Glutamatergic neuron (in vitro differentiated cells): ENCODE measurements at regions not wholly inside any gene's neighbourhood (a gene's known extent, or its start where the extent isn't known, plus 50 kb on each side); places are given as distances from the start of the nearest gene placed in this dataset.

Experiments
- DNase-seq: peaks from one replicate; pipeline ENCODE4 v3.0.0; 2022
- H3K27ac Mint-ChIP-seq: one replicate; pipeline ENCODE4 v1.8.0; 2020; ENCODE audit warnings: mild to moderate bottlenecking, mixed read lengths, inconsistent platforms; ENCODE audit not compliant: unreplicated experiment
- H3K27me3 Mint-ChIP-seq: one replicate; pipeline ENCODE4 v1.8.0; 2020; ENCODE audit warnings: mild to moderate bottlenecking, moderate library complexity, mixed read lengths, inconsistent platforms; ENCODE audit not compliant: unreplicated experiment
- H3K36me3 Mint-ChIP-seq: one replicate; pipeline ENCODE4 v1.8.0; 2020; ENCODE audit warnings: mild to moderate bottlenecking, mixed read lengths, inconsistent platforms; ENCODE audit not compliant: unreplicated experiment
- H3K4me1 Mint-ChIP-seq: one replicate; pipeline ENCODE4 v1.8.0; 2020; ENCODE audit warnings: mild to moderate bottlenecking, low read depth, mixed read lengths, inconsistent platforms; ENCODE audit not compliant: unreplicated experiment
- H3K4me3 Mint-ChIP-seq: one replicate; pipeline ENCODE4 v1.8.0; 2020; ENCODE audit warnings: mild to moderate bottlenecking, mixed read lengths, inconsistent platforms; ENCODE audit not compliant: unreplicated experiment
- H3K9me3 Mint-ChIP-seq: one replicate; pipeline ENCODE4 v1.8.0; 2020; ENCODE audit warnings: mild to moderate bottlenecking, moderate library complexity, mixed read lengths, inconsistent platforms; ENCODE audit not compliant: unreplicated experiment
- CTCF ChIP-seq: fragments of 200-600 bp; sonication (generic); IDR thresholded peaks from one replicate; pipeline ENCODE4 v1.5.0; 2021; ENCODE audit not compliant: partially characterized antibody, unreplicated experiment

GRCh38 chr7:85356916-85357315 lies 170.1 kb upstream of the SEMA3D start:
- Mint-ChIP-seq H3K27me3 (no peaks in the 10 kb centered on the region), H3K4me1 (no peaks in the 10 kb centered on the region), H3K36me3 (no peaks in the 10 kb centered on the region), H3K27ac (no peak overlapping the region), H3K9me3 (no peaks in the 10 kb centered on the region), H3K4me3 (no peak overlapping the region)
- no peak for DNase-seq
- TF ChIP-seq CTCF, result no peak

- H3K4me1 Mint-ChIP-seq, result no peaks in the 10 kb centered on the region
- H3K27ac Mint-ChIP-seq, result no peak overlapping the region
Observed at GRCh38 chr7:85343484-85343883, 156.6 kb upstream of the SEMA3D start.

GRCh38 chr7:85342781-85343180 lies 155.9 kb upstream of the SEMA3D start:
- H3K4me3 Mint-ChIP-seq, result no peak overlapping the region
- no peak overlapping the region for H3K27ac Mint-ChIP-seq
- H3K27me3 Mint-ChIP-seq, result no peaks in the 10 kb centered on the region
- H3K4me1 Mint-ChIP-seq, result no peaks in the 10 kb centered on the region
- H3K36me3 Mint-ChIP-seq, result no peaks in the 10 kb centered on the region
- no peak for DNase-seq
- no peaks in the 10 kb centered on the region for H3K9me3 Mint-ChIP-seq
- TF ChIP-seq CTCF, result no peak

More at GRCh38 chr7:85343484-85343883, 156.6 kb upstream of the SEMA3D start:
- H3K27me3 Mint-ChIP-seq, result no peaks in the 10 kb centered on the region
- DNase-seq, result no peak
- H3K4me3 Mint-ChIP-seq, result no peak overlapping the region
- no peaks in the 10 kb centered on the region for H3K9me3 Mint-ChIP-seq
- no peaks in the 10 kb centered on the region for H3K36me3 Mint-ChIP-seq
- no peak for TF ChIP-seq CTCF

GRCh38 chr7:85341973-85342372 lies 155.1 kb upstream of the SEMA3D start:
- Mint-ChIP-seq H3K4me3 (no peak overlapping the region), H3K27me3 (no peaks in the 10 kb centered on the region), H3K36me3 (no peaks in the 10 kb centered on the region), H3K4me1 (no peaks in the 10 kb centered on the region), H3K9me3 (no peaks in the 10 kb centered on the region), H3K27ac (no peak overlapping the region)
- TF ChIP-seq CTCF, result no peak
- DNase-seq, result no peak

- Mint-ChIP-seq H3K9me3 (no peaks in the 10 kb centered on the region), H3K27me3 (no peaks in the 10 kb centered on the region), H3K36me3 (no peaks in the 10 kb centered on the region), H3K4me1 (no peaks in the 10 kb centered on the region), H3K4me3 (no peak overlapping the region), H3K27ac (no peak overlapping the region)
- TF ChIP-seq CTCF, result no peak
- DNase-seq, result no peak
Observed at GRCh38 chr7:85341121-85341520, 154.3 kb upstream of the SEMA3D start.
